HCT116 (cell line): ENCODE measurements at regions not wholly inside any gene's neighbourhood (a gene's known extent, or its start where the extent isn't known, plus 50 kb on each side); places are given as distances from the start of the nearest gene placed in this dataset.

ENCODE experiments used
- ATAC-seq: fragments of 200-7000 bp; cut with Tn5 transposase; 2 replicates; pipeline ENCODE4 v1.9.1; 2020; ENCODE audit warnings: mild to moderate bottlenecking, moderate library complexity
- BruUV-seq: library from RNA; stranded (reverse); fragments of 400-500 nt; replicated peaks from 2 replicates; lab custom pipeline; 2021; lab: Mats Ljungman, UMichigan
- CTCF ChIA-PET: fragments of 300-600 bp; sonication (Branson Sonifier 250); formaldehyde crosslinking; loops from one replicate; lab custom pipeline; 2021; ENCODE audit warnings: antibody characterized with exemption; lab: Charles Lee
- POLR2A ChIA-PET: fragments of 300-600, 350-600 bp; sonication (Branson Sonifier 250); formaldehyde crosslinking; loops from one replicate; lab custom pipeline; 2021; ENCODE audit warnings: antibody characterized with exemption; lab: Charles Lee
- RAD21 ChIA-PET, 2 experiments: fragments of 300-600 bp; sonication (Branson Sonifier 250); formaldehyde crosslinking; loops; one replicate each; lab custom pipeline; 2023; ENCODE audit warnings: low total read pairs in 2 of 2; ENCODE audit not compliant: uncharacterized antibody in 2 of 2, unreplicated experiment in 2 of 2, low non-redundant PET in 1 of 2; lab: Charles Lee
- DNase-seq: peaks from one replicate; pipeline ENCODE4 v3.0.0-alpha.2; 2010; ENCODE audit warnings: low read depth, low spot score
- H2AFZ ChIP-seq: fragments of 200-600 bp; shearing (Covaris generic), sonication (generic); 2 replicates; pipeline ENCODE4 v1.6.1; 2017; ENCODE audit warnings: low read depth, mixed run types, mixed read lengths, antibody characterized with exemption, low read length; ENCODE audit not compliant: poor library complexity, severe bottlenecking
- H3K27ac ChIP-seq: 2 replicates; pipeline ENCODE4 v1.5.1; 2012; ENCODE audit warnings: low read depth, low read length
- H3K27me3 ChIP-seq: fragments of 200-600 bp; sonication (generic); 2 replicates; pipeline ENCODE4 v1.6.1; 2016; ENCODE audit warnings: mixed run types, low read length, mixed read lengths; ENCODE audit not compliant: insufficient read depth
- H3K36me3 ChIP-seq, 2 experiments: fragments of 200-500 bp in 1 of 2; fragments of 200-600 bp in 1 of 2; sonication (Bioruptor generic) in 1 of 2; sonication (generic) in 1 of 2; 2 replicates each; pipeline versions ENCODE4 v1.5.1 to v1.6.1; 2014 to 2016; ENCODE audit warnings: low read length in 2 of 2, inconsistent platforms in 1 of 2, mixed read lengths in 1 of 2, mixed run types in 1 of 2; ENCODE audit not compliant: insufficient read depth in 2 of 2, control insufficient read depth in 1 of 2
- H3K4me1 ChIP-seq, 2 experiments: fragments of 200-600 bp in 1 of 2; sonication (generic) in 1 of 2; 2 replicates each; pipeline versions ENCODE4 v1.5.1 to v1.6.1; 2012 to 2017; ENCODE audit warnings: low read length in 2 of 2, inconsistent platforms in 1 of 2, mild to moderate bottlenecking in 1 of 2, mixed read lengths in 1 of 2, mixed run types in 1 of 2, moderate library complexity in 1 of 2; ENCODE audit not compliant: insufficient read depth in 2 of 2, control insufficient read depth in 1 of 2
- H3K4me2 ChIP-seq: fragments of 200-600 bp; sonication (generic); 2 replicates; pipeline ENCODE4 v1.6.1; 2017; ENCODE audit warnings: mixed run types, low read length, mixed read lengths
- H3K4me3 ChIP-seq, 2 experiments: fragments of 200-600 bp in 1 of 2; sonication (generic) in 1 of 2; replicated peaks in 1 of 2; 2 replicates each; pipeline ENCODE4 v1.5.1; 2011 to 2016; ENCODE audit warnings: low read length in 2 of 2, control low read depth in 1 of 2, low read depth in 1 of 2, mild to moderate bottlenecking in 1 of 2, mixed read lengths in 1 of 2, mixed run types in 1 of 2
- H3K79me2 ChIP-seq: fragments of 200-600 bp; sonication (generic); 2 replicates; pipeline ENCODE4 v1.6.1; 2017; ENCODE audit warnings: mild to moderate bottlenecking, mixed run types, low read length, moderate library complexity, mixed read lengths; ENCODE audit not compliant: insufficient read depth
- H3K9ac ChIP-seq: fragments of 200-600 bp; sonication (generic); 2 replicates; pipeline ENCODE4 v1.6.1; 2016; ENCODE audit warnings: low read length, mixed read lengths
- H3K9me2 ChIP-seq: fragments of 200-600 bp; sonication (generic), shearing (Covaris generic); 2 replicates; pipeline ENCODE4 v1.6.1; 2017; ENCODE audit warnings: mixed run types, mild to moderate bottlenecking, moderate library complexity; ENCODE audit not compliant: insufficient read depth
- H3K9me3 ChIP-seq, 2 experiments: fragments of 200-500 bp in 1 of 2; fragments of 200-600 bp in 1 of 2; sonication (Bioruptor generic) in 1 of 2; sonication (generic) in 1 of 2; 2 replicates each; pipeline ENCODE4 v1.6.1; 2014 to 2017; ENCODE audit warnings: low read length in 2 of 2, mixed read lengths in 2 of 2, inconsistent platforms in 1 of 2, low read depth in 1 of 2, mild to moderate bottlenecking in 1 of 2, mixed run types in 1 of 2, moderate library complexity in 1 of 2; ENCODE audit not compliant: control insufficient read depth in 1 of 2, insufficient read depth in 1 of 2
- H4K20me1 ChIP-seq: fragments of 200-600 bp; sonication (generic), shearing (Covaris generic); 2 replicates; pipeline ENCODE4 v1.6.1; 2017; ENCODE audit warnings: mixed run types, mild to moderate bottlenecking, moderate library complexity; ENCODE audit not compliant: insufficient read depth
- CEBPB ChIP-seq: IDR thresholded peaks from 2 replicates; pipeline ENCODE4 v1.6.1; 2012; ENCODE audit warnings: low read depth
- EGR1 ChIP-seq: IDR thresholded peaks from 2 replicates; pipeline ENCODE4 v1.6.1; 2012; ENCODE audit warnings: low read depth
- ELF1 ChIP-seq: IDR thresholded peaks from 2 replicates; pipeline ENCODE4 v1.6.1; 2012; ENCODE audit warnings: low read depth, borderline replicate concordance
- EZH2 ChIP-seq: fragments of 200-600 bp; sonication (generic); IDR thresholded peaks from 2 replicates; pipeline ENCODE4 v1.6.1; 2017; ENCODE audit warnings: antibody characterized with exemption, mixed run types
- FOSL1 ChIP-seq: IDR thresholded peaks from 2 replicates; pipeline ENCODE4 v1.6.1; 2012; ENCODE audit warnings: low read depth
- JUND ChIP-seq: IDR thresholded peaks from 2 replicates; pipeline ENCODE4 v1.6.1; 2012
- POLR2A ChIP-seq: IDR thresholded peaks from 2 replicates; pipeline ENCODE4 v1.7.0; 2011; ENCODE audit warnings: borderline replicate concordance; ENCODE audit not compliant: insufficient read depth, insufficient read length; ENCODE audit errors: extremely low read depth
- RAD21 ChIP-seq: IDR thresholded peaks from 2 replicates; pipeline ENCODE4 v1.6.1; 2012; ENCODE audit warnings: low read depth, mild to moderate bottlenecking
- SIN3A ChIP-seq: IDR thresholded peaks from 2 replicates; pipeline ENCODE4 v1.6.1; 2012; ENCODE audit warnings: low read depth
- SP1 ChIP-seq: IDR thresholded peaks from 2 replicates; pipeline ENCODE4 v1.6.1; 2012; ENCODE audit warnings: low read depth
- SRF ChIP-seq: IDR thresholded peaks from 2 replicates; pipeline ENCODE4 v1.6.1; 2012; ENCODE audit warnings: low read depth
- ZFX ChIP-seq: fragments of 450-650 bp; IDR thresholded peaks from 2 replicates; pipeline ENCODE4 v1.6.1; 2017
- intact Hi-C: fragments of 100-400 bp; cut with micrococcal nuclease; formaldehyde crosslinking; loops from 2 replicates; pipeline ENCODE4 v1.10.0; 2022
- TF ChIP-seq, protein P1 (sequence below): IDR thresholded peaks from 2 replicates; pipeline ENCODE4 v1.6.1; 2012
- TF ChIP-seq, protein P2 (sequence below): IDR thresholded peaks from 2 replicates; pipeline ENCODE4 v1.6.1; 2011; ENCODE audit warnings: mild to moderate bottlenecking, low read length, moderate library complexity; ENCODE audit not compliant: insufficient replicate concordance; ENCODE audit errors: extremely low read depth
- TF ChIP-seq, protein P3 (sequence below): IDR thresholded peaks from 2 replicates; pipeline ENCODE4 v1.6.1; 2012
- TF ChIP-seq, protein P4 (sequence below), 3 experiments: fragments of 200-600 bp in 1 of 3; sonication (generic) in 1 of 3; IDR thresholded peaks in 2 of 3; conservative IDR thresholded peaks in 1 of 3; 2 replicates each; pipeline ENCODE4 v1.5.1; 2012 to 2017; ENCODE audit warnings: low read depth in 2 of 3, low read length in 2 of 3, antibody characterized with exemption in 1 of 3, borderline replicate concordance in 1 of 3, control low read depth in 1 of 3, mild to moderate bottlenecking in 1 of 3, mixed read lengths in 1 of 3, mixed run types in 1 of 3, moderate library complexity in 1 of 3; ENCODE audit not compliant: insufficient read depth in 1 of 3

DNA sequence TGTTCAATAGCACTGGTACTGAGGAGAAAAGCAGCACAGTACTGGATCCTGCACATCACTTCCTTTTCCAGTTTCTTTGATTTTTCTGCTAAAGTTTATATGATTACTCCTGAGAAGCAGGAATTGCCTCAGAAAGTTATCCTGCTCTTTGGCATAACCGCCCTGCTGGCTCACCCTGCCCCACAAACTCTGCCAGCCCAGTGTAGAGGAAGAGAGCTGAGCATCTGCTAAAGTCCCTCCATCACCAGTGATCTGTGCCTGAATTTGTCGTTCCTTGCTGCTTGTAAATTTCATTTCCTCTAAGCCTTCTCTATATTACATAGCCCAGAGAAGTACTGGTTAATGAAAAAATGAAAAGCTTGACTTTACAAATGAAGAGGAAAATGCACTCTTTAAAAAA is 87.0 kb upstream of the C1orf21 start:
- BruUV-seq: no TSS peak
- Histone ChIP-seq H2AFZ (no peak overlapping the region), H4K20me1 (no peaks in the 10 kb centered on the region), H3K27ac (no peak overlapping the region), H3K4me2 (no peak overlapping the region), H3K9ac (no peak overlapping the region), H3K36me3 (no peaks in the 10 kb centered on the region), H3K79me2 (no peaks in the 10 kb centered on the region), H3K4me1 (no peaks in the 10 kb centered on the region), H3K27me3 (no peaks in the 10 kb centered on the region), H3K9me2 (no peaks in the 10 kb centered on the region), H3K9me3 (no peaks in the 10 kb centered on the region), H3K4me3 (no peak overlapping the region)
- POLR2A ChIA-PET: no interaction called here
- ATAC-seq (no peak), DNase-seq (no peak)
- CTCF ChIA-PET: no interaction called here
- RAD21 ChIA-PET: no interaction called here
- no peak for TF ChIP-seq ELF1
- TF ChIP-seq EGR1: no peak
- TF ChIP-seq CEBPB: no peak
- TF ChIP-seq, protein P1, sequence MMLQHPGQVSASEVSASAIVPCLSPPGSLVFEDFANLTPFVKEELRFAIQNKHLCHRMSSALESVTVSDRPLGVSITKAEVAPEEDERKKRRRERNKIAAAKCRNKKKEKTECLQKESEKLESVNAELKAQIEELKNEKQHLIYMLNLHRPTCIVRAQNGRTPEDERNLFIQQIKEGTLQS: no peak
- TF ChIP-seq POLR2A: no peak
- TF ChIP-seq, protein P2, sequence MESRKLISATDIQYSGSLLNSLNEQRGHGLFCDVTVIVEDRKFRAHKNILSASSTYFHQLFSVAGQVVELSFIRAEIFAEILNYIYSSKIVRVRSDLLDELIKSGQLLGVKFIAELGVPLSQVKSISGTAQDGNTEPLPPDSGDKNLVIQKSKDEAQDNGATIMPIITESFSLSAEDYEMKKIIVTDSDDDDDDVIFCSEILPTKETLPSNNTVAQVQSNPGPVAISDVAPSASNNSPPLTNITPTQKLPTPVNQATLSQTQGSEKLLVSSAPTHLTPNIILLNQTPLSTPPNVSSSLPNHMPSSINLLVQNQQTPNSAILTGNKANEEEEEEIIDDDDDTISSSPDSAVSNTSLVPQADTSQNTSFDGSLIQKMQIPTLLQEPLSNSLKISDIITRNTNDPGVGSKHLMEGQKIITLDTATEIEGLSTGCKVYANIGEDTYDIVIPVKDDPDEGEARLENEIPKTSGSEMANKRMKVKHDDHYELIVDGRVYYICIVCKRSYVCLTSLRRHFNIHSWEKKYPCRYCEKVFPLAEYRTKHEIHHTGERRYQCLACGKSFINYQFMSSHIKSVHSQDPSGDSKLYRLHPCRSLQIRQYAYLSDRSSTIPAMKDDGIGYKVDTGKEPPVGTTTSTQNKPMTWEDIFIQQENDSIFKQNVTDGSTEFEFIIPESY: no peak
- TF ChIP-seq FOSL1: no peak
- no peak for TF ChIP-seq EZH2
- intact Hi-C loops: no loop called here

DNA sequence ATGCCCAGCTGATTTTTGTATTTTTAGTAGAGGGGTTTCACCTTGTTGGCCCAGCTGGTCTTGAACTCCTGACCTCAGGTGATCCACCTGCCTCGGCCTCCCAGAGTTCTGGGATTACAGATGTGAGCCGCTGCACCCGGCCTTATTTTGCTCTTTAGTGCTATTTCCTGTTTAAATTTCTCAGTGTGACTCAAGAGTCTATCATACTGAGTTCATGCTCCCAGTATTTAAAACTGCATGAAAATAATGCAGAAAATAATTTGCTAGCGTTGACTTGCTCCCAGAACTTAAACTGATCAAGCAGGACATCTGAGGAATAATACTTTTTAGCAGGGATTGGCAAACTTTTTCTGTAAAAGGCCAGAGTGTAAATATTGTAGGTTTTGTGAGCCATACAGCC is 86.4 kb upstream of the C1orf21 start:
- Histone ChIP-seq H4K20me1 (no peaks in the 10 kb centered on the region), H2AFZ (no peak overlapping the region), H3K27ac (no peak overlapping the region), H3K9ac (no peak overlapping the region), H3K4me2 (no peak overlapping the region), H3K4me3 (no peak overlapping the region), H3K79me2 (no peaks in the 10 kb centered on the region), H3K9me2 (no peaks in the 10 kb centered on the region), H3K36me3 (no peaks in the 10 kb centered on the region), H3K4me1 (no peaks in the 10 kb centered on the region), H3K9me3 (no peaks in the 10 kb centered on the region), H3K27me3 (no peaks in the 10 kb centered on the region)
- ChIA-PET RAD21 (no interaction called here), CTCF (no interaction called here), POLR2A (no interaction called here)
- intact Hi-C loops: no loop called here
- BruUV-seq: no TSS peak
- ATAC-seq (no peak), DNase-seq (no peak)
- no peak for TF ChIP-seq SRF
- no peak for TF ChIP-seq SP1
- no peak for TF ChIP-seq FOSL1
- TF ChIP-seq, protein P3, sequence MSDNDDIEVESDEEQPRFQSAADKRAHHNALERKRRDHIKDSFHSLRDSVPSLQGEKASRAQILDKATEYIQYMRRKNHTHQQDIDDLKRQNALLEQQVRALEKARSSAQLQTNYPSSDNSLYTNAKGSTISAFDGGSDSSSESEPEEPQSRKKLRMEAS: no peak
- TF ChIP-seq EZH2: no peak
- no peak for TF ChIP-seq CEBPB
- no peak for TF ChIP-seq JUND
- no peak for TF ChIP-seq SIN3A
- TF ChIP-seq ZFX: no peak
- no peak for TF ChIP-seq RAD21
- TF ChIP-seq, protein P4, sequence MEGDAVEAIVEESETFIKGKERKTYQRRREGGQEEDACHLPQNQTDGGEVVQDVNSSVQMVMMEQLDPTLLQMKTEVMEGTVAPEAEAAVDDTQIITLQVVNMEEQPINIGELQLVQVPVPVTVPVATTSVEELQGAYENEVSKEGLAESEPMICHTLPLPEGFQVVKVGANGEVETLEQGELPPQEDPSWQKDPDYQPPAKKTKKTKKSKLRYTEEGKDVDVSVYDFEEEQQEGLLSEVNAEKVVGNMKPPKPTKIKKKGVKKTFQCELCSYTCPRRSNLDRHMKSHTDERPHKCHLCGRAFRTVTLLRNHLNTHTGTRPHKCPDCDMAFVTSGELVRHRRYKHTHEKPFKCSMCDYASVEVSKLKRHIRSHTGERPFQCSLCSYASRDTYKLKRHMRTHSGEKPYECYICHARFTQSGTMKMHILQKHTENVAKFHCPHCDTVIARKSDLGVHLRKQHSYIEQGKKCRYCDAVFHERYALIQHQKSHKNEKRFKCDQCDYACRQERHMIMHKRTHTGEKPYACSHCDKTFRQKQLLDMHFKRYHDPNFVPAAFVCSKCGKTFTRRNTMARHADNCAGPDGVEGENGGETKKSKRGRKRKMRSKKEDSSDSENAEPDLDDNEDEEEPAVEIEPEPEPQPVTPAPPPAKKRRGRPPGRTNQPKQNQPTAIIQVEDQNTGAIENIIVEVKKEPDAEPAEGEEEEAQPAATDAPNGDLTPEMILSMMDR (IDR thresholded peaks at IDR 0.05 in 2 of 3, conservative IDR thresholded peaks at IDR 0.05 in 1 of 3; ENCODE audit: borderline replicate concordance in 1 of 3, insufficient read depth in 1 of 3, low read depth in 2 of 3, low read length in 2 of 3): no peak
